KG1 (cell line): ENCODE measurements at regions not wholly inside any gene's neighbourhood (a gene's known extent, or its start where the extent isn't known, plus 50 kb on each side); places are given as distances from the start of the nearest gene placed in this dataset.
A peak's percentile ranks its signal among the peaks of the same experiment; 100 is the strongest.

Experiments
- DNase-seq: peaks from one replicate; lab custom pipeline; 2025; lab: John Stamatoyannopoulos, UW

DNA sequence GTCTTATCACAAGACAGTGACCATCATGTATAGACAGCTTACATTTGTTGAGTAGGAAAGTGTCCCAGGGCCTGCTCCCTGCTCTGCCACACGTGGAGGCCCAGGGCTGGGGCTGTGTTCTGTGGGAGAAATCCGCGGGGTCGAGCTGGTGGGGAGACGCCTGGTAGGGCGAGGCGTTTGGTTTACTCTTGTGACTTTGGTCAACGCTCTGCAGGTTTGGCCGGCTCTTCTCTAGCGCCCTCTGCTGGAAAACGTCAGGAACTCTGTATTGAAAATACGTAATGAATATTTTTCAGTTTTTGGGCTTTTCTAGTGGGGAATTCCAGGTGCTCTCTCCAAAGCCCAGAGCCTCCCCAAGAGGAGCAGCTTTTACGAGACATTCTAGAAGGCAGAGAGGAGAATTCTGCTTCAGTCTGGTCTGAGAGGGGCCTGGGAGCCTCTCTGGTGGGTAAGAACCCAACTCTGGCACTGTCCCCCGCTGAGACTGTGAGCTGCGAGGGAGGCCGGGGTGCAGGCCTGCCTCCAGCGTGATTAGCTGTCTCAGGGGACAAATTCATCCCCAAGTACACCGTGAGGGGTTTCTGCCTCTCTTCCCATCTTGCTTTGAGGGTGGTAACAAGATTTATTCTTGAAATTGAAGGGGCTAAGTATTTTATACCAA, 112.6 kb upstream of the RALGAPA2 start:
- DNase-seq, result peak; percentile 45

DNA sequence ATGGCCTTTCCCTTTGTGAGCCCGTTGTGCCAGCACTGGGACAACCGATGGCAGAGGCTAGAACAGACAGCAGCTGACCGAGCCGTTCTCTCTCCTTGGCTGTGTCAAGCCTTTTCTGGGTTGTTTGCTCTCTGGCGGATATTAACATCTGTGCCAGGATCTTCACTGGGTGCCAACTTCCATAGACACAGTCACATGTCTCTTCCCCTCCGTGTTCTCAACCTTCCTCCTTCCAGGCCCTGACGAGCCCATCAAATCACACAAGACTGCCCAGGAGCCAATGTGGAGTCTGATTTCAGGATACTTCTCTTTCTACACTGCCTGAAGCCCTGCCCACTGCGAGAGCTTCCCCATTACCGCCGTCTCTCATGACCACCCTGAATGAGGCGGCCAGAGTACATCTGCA, 111.0 kb upstream of the RALGAPA2 start:
- no peak for DNase-seq

DNA sequence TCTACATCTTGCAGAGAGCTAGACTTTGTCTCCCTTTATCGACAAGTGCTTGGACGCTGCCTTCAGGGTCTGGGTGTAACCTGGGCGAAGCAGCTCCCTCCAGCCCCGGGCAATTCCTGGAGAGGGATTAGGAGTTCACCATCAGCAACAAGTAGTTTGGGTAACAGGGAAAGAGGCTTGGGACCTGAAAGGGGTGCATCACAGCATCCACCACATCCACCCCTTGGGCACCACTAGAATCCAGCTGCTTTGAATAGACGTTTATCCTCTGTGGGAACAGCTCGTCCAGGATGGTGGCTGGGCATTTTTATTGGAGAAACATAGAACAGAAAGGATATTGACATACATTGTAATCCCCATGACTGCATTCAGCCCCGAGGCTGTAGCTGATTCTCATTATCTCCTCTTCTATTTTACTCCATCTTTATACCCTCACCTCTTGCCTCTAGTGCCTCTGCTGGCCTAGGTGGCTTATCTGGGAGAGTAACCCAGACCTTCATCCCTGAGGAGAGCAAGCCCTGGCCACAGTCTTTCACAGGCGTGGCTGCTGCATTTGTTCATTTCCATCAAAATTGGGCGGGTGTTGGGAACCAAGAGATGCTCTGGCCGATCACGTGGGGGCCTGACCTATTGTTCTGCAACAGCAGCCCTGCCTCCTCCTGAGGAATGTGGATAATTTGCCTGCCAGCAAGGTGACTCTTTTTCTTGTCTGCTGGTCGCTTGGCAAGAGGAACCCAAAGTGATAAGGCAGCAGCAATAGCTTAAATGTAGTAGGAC, 109.2 kb upstream of the RALGAPA2 start:
- DNase-seq, result no peak

DNA sequence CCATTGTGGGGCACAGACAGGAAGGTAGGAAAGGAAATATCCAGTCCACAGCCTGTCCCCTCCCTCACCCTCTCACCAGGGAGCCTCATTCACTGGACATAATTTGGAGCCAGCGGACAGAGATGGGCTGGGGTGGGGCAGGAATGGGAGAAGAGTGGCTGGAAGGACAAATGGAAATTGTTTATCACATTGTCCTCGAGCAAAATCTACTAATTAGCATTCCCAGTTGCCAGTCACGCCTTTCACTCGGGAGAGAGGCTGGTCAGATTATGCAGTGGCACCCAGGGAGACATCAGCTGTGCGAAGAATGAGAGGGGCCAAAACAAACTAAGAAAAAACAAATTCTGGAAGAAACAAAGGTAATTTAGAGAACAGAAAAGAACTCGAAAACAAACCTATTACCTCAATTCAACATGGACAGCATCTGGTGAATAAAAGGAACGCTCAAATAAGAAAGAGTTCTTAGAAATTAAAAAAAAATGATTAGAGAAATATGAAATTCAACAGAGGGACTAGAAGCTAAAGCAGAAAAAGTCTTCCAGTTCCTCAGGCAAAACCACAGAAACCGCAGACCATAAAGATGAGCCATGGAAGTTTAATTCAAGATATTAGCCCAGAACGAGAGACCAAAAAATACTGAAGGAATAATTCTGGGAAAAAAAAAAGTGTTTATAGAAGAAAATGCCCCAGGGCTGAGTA, 108.5 kb upstream of the RALGAPA2 start:
- no peak for DNase-seq

DNA sequence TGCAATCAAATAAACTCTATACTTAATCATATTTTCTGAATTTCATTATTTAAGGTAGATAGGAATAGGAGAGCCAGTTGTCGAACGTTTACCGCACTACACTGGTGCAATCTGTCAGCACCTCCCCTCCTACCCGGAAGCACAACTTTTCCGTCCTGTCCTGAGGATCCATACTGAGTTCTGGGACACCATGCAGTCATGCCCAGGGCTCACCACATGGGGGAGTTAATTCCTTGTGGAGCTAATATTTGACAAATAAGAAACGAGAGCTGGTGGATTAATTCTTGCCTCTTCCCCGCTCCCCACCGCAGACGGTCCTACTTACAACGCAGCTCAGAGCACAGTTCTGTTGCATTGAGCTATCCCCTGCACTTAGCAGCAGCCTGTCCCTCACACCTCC, 107.7 kb upstream of the RALGAPA2 start:
- no peak for DNase-seq

DNA sequence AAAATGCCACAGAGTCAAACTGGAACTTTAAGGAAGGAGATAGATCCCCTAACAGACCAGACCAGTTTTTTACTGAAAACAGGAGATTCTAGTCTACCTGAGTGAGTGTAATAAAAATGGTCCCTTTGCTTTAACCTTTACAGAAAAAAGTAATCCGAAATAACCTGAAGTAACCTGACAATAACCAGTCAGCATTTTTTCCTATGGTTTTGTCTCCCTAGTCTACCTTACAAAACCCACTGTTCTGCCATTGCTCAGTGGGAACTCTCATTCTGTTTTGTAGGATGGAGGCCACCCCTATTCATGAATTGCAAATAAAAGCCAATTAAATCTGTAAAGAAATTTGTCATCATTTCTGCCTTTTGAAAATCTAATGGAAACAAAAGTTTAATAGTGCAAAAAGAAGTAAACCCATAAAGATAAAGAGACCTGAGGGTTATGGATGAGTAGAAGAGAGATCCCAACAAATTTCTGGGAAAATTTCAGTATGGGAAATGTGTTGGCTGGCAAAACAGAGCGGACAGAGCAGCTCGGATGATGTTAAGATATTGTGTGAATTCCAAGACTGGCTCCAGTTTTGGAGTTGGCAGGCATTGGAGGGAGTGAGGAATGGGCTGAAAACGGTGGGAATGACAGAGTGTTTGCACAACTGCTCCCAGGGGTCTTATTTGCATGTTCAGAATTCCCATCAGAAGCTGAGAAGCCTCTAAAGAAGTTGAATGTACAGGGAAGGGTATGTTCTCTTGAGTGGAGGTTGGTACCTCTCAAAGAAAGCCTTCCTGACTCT, 104.7 kb upstream of the RALGAPA2 start:
- DNase-seq, result no peak

DNA sequence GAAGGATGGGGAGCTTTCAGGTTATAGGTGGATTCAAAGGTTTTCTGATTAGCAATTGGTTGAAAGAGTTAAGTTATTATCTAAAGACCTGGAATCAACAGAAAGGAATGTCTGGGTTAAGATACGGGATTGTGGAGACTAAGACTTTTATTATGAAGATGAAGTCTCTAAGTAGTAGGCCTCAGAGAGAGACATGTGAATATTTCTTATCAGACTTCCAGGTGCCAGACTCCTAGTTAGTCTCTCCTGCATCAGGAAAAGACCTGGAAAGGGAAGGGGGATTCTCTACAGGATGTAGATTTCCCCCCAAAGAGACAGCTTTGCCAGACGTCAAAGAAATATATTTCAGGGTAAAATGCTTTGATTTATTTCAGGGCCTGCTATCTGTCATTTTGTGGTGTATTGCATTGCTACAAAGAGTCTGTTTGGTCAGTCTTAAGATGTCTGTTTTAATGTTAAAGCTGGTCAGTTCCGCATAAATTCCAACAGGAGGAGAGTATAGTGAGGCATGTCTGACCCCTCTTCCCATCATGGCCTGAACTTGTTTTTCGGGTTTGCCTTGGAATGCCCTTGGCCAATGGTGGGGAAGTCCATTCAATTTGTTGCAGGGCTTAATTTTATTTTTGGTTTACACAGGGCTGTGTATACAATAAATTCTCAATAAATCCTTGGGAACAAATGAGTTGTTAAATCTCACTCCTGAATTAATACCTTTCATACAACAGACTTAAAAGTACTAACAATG, 103.4 kb upstream of the RALGAPA2 start:
- DNase-seq, result no peak

DNA sequence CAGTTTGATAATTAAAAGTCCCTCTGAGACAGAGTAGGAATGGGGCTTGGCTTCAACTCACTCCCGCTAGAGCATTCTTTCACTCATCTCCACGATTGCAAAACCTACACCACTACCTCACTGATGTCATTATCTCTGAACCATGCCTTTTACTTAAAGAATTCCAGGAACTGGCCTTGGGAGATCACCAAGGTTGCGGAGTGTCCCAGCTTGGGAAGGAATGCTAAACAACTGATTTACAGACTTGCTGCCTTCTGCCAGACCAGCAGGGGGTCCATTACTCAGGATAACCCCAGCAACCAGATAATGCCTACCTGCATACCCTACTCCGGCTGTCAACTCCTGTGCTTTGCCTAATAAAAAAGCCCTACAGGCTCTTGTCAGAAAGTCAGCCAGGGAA, 102.2 kb upstream of the RALGAPA2 start:
- no peak for DNase-seq

DNA sequence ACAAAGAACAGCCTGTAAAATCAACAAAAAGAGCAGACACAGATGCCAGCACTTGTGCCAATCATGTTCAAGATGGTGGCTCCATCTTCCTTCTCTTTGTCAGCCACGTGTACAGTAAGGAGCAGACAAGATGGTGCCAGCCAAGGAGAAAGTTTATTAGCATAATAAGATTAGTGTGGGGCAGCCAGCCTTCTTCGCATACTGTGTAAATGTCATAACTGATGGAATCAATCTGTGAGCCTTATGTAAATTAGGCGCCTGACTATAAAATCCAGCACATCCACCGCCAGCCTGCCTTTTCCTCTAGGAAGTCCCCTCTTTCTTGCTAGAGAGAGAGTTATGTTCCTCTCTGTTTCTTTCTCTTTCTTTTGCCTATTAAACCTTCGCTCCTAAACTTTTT, 99.7 kb upstream of the RALGAPA2 start:
- no peak for DNase-seq

DNA sequence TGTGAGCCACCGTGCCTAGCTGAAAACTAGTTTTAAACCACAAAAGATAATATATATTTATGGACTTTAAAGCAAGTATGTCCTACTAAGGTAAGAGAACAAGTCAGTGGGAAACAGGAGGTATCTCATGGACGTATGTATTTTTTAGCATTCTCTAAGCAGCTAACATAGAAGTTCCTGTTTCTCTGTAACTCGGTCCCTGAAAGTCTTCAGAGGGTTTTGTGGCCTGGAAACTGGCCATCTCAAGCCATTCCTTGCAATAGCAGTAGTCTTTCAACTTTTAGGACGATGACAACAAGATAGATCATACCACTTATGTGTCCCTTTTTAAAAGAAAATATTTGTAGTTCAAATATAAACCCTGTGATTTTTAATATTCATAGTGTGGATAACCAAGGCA, 95.6 kb upstream of the RALGAPA2 start:
- no peak for DNase-seq

DNA sequence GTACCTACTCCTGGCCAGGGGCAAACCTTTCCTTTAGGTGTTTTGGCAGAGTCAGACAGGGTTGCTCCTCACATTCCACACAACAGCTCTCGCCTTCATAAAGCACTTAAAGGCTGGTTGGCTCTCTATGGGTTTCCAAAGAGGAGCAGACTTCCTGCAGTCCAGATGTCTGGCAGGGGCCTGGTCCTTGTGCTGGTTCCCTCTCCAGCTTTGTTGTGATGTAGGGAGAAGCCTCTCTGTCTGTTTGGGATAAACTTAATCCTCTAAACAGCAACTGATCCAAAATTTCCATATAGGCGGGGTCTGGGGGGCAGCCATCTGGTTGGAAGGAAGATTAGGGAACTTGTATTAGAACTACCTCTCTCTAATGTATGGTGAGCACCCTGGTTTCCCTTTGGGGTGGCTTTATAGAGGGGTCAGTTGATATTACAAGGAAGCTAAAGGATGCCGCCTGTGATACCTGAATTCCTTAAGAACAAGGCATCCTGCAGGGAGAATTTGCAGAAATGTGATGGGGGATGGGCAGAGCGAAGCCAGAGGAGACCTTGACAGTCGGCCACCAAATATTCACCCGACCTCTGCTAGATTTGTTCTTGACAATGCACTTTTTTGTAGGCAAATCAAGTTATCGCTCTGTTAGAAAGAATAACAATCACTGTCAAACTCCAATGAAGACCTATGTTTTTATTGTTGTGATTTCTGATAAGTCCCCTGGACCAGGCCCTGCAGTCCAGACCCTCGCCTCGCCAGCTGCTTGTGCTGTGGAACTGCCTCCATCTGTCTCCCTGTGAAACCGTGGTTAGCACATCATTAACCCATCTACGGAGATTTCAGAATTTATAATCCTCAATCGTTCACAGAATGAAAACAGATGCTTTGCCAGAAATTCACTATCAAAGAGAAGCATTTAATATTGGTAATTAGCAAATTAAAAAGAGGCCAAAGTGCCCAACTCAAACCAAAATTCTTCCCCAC, 94.0 kb upstream of the RALGAPA2 start:
- DNase-seq, result no peak

DNA sequence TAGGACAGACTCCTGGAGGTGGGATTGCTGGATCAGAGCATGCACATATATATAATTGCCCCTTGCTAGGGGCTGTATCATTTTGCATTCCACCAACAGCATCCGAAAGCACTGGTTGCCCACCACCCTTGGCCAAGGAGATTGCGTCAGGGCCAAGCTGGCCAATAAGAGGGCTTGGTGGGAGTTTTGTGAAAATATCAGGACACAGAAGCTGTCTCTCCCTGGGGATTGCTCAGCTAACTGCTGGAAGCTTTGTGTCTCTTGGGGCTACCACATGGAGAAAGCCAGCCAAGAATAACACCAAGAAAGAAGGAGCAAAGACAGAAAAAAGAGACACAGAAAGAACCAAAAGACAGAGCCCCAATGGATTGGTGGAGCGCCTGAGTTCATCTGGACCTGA, 90.6 kb upstream of the RALGAPA2 start:
- DNase-seq, result no peak

DNA sequence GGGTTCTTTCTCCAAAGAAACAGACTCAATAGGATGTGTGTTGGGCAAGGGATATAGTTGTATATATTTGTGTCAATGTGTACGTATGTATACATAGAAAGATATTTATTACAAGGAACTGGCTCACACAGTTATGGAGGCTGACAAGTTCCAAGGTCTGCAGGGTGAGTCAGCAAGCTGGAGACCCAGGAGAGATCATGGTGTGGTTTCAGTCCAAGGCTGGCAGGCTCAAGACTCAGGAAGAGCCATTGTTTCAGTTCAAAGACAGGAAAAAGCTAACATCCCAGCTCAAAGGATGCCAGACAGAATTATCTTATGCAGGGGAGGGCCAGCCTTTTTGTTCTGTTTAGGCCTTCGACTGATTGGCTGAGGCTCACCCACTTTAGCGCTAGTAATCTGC, 89.9 kb upstream of the RALGAPA2 start:
- DNase-seq, result no peak

DNA sequence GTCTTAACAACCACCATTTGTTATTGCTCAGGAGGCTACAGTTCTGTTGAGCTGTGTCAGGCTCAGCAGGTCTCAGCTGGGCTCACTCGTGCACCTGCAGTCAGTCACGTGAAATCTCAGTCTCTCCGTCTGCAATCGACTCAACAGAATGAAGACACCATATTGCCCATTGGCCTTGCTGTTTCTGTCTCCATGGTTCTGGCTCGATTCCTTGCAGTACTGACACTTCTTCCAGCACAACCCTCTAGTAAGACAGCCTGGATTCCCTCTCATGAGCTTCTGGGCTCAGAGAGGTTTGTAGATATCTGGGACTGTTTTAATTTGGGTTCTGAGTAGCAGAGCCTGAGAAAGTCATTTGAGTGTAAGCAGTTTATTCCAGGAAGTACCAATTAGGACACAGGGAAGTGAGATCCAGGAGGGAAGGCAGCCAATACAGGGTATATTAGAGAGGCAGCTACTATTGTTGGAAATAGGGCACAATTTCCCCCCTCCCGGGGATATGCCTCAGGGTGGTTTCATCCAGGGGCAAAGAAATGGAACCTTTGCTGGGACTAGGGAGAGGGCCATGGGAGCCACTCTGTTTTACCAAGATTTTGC, 87.4 kb upstream of the RALGAPA2 start:
- no peak for DNase-seq

DNA sequence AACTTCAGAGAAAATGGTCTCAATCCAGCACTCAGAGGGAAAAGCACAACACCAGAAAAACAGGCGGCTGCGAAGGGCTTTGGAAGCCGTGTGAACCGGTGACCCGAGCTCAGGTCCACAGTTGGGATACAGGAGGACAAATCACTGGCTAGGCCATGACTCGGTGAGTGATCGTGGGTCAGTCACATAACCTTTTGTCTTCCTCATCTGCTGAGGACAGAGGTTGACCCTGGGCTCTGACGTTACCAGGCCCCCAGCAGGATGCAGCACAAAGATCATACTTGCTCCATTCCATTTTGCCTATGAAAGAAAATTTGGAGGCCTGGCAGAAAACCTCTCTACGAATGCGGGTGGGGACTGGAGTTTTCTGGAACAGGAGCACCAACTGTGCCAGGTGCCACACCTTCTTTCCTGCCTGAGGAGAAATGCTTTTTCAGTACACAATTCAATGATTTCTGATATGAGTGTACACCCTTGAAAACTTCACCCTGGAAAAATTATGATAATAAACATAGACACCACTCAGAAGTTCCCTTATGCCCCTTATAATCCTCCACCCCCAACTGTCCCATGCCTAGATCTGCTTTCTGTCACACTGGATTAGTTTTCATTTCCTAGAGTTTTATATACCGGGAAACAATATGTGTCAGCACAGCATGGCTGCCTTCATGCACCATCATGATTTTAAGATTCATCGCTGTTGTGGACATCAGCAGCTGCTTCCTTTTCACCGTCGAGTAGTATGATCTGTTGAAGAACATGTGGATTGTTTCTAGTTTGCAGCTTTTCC, 85.3 kb upstream of the RALGAPA2 start:
- no peak for DNase-seq

DNA sequence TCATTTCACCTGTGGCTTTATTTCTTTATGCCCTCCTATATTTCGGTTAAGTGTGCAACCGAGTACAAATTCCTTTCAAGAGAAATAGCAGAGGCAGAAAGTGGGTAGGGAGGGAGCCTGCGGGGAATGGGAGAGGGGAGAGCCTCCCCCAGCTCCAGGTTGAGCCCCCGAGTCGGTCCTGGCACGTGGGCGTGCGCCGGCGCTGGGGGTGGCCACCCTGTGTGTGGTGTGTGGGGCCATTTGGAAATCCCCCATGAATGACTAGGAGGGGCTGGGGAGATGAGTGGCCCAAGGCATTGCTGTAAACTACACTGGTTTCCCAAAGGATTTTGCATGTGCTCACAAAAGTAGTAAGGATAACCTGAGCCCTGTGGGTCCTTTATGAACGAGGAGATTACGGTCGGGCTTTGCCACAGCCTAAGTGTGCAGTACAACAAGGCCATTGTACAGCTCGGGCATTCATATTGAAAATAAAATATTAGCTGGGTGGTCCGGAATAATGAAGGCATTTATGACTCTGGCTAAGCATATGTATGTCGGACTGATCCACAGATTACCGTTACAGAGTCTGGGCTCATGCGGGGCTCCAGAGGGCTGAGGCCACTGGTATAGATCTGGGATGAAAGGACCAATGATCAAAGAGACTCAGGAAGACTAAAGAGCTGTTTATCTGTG, 84.5 kb upstream of the RALGAPA2 start:
- no peak for DNase-seq

DNA sequence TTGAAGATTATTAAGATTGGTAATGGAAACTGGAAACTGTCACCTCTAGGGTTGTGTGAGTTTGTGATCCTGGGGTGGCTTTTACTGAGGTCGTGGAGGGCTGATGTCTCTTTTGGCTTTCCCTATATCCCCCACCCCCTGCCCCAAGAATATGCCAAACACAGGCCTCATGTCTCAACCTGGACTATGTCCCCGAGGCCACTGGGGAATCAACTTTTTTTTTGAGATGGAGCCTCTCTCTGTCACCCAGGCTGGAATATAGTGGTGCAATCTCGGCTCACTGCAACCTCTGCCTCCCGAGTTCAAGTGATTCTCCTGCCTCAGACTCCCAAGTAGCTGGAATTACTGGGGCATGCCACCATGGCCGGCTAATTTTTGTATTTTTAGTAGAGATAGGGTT, 83.3 kb upstream of the RALGAPA2 start:
- DNase-seq, result no peak

DNA sequence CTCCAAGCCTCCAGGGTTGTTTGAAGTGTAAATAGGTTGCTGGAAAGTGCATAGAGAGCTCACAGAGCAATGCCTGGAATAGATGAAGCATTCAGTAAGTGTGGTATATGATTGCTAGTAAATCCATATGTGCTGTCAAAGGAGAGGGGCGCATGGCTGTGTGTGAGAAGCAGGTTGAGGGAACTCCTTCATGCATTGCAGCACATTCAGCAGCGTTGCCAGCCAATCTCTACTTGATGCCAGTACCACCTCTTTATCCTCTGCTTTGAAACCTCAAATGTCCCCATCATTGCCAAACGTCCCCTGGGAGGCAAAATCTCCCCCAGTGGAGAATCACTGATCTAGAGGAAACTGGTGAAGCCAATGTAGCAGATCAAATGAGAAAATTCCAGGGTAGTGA, 82.7 kb upstream of the RALGAPA2 start:
- no peak for DNase-seq

DNA sequence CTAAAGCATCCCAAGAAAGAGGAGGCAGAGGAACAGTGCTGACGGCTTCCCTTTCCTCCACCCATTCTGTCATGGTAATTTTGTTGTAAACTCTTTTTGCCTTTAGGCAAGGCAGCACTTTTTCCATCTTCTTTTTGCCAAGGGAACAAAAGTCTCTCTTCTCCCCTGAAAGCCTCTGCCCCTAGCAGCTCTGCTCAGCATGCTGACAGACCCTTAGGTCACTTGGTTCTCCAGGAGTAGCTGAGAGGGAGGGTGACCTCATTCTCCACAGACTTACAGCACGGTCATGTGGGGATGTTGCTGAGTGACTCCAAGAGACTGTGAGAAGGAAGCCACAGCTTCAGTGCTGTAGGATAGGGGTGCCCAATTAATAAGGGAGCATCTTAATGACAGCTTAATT, 81.1 kb upstream of the RALGAPA2 start:
- no peak for DNase-seq
